Nephron progenitor cell (in vitro differentiated cells): ENCODE measurements at regions not wholly inside any gene's neighbourhood (a gene's known extent, or its start where the extent isn't known, plus 50 kb on each side); places are given as distances from the start of the nearest gene placed in this dataset.

Source experiments
- DNase-seq: peaks from one replicate; pipeline ENCODE4 v3.0.0; 2021
- H3K27ac Mint-ChIP-seq: 2 replicates; pipeline ENCODE4 v1.8.0; 2021; ENCODE audit warnings: mild to moderate bottlenecking, moderate library complexity, mixed read lengths
- H3K27me3 Mint-ChIP-seq: 2 replicates; pipeline ENCODE4 v1.8.0; 2021; ENCODE audit warnings: mild to moderate bottlenecking, low read depth, mixed read lengths; ENCODE audit not compliant: poor library complexity
- H3K36me3 Mint-ChIP-seq: 2 replicates; pipeline ENCODE4 v1.8.0; 2021; ENCODE audit warnings: low read depth, mixed read lengths
- H3K4me1 Mint-ChIP-seq: 2 replicates; pipeline ENCODE4 v1.8.0; 2021; ENCODE audit warnings: mixed read lengths
- H3K4me3 Mint-ChIP-seq: 2 replicates; pipeline ENCODE4 v1.8.0; 2021; ENCODE audit warnings: mild to moderate bottlenecking, moderate library complexity, mixed read lengths
- H3K9me3 Mint-ChIP-seq: 2 replicates; pipeline ENCODE4 v1.8.0; 2021; ENCODE audit warnings: mild to moderate bottlenecking, moderate library complexity, mixed read lengths
- TF ChIP-seq, protein P1 (sequence below): fragments of 200-600 bp; sonication (generic); IDR thresholded peaks from 2 replicates; pipeline ENCODE4 v1.5.0; 2021; ENCODE audit warnings: antibody characterized with exemption

GRCh38 chr2:206381881-206382280 lies 61.5 kb upstream of the ADAM23 start:
- TF ChIP-seq, protein P1, sequence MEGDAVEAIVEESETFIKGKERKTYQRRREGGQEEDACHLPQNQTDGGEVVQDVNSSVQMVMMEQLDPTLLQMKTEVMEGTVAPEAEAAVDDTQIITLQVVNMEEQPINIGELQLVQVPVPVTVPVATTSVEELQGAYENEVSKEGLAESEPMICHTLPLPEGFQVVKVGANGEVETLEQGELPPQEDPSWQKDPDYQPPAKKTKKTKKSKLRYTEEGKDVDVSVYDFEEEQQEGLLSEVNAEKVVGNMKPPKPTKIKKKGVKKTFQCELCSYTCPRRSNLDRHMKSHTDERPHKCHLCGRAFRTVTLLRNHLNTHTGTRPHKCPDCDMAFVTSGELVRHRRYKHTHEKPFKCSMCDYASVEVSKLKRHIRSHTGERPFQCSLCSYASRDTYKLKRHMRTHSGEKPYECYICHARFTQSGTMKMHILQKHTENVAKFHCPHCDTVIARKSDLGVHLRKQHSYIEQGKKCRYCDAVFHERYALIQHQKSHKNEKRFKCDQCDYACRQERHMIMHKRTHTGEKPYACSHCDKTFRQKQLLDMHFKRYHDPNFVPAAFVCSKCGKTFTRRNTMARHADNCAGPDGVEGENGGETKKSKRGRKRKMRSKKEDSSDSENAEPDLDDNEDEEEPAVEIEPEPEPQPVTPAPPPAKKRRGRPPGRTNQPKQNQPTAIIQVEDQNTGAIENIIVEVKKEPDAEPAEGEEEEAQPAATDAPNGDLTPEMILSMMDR: no peak
- DNase-seq: no peak
- no peaks in the 10 kb centered on the region for H3K4me1 Mint-ChIP-seq
- no peak overlapping the region for H3K4me3 Mint-ChIP-seq
- H3K27ac Mint-ChIP-seq: no peak overlapping the region
- peaks cover under 1% of the 10 kb centered on the region for H3K36me3 Mint-ChIP-seq
- peaks cover 29% of the 10 kb centered on the region for H3K9me3 Mint-ChIP-seq
- no peaks in the 10 kb centered on the region for H3K27me3 Mint-ChIP-seq

GRCh38 chr2:206383669-206384068 lies 59.7 kb upstream of the ADAM23 start:
- H3K27me3 Mint-ChIP-seq: no peaks in the 10 kb centered on the region
- H3K27ac Mint-ChIP-seq: no peak overlapping the region
- H3K36me3 Mint-ChIP-seq: no peaks in the 10 kb centered on the region
- H3K9me3 Mint-ChIP-seq: peaks cover 28% of the 10 kb centered on the region
- H3K4me1 Mint-ChIP-seq: no peaks in the 10 kb centered on the region
- TF ChIP-seq, protein P1: no peak
- DNase-seq: no peak
- H3K4me3 Mint-ChIP-seq: no peak overlapping the region

- H3K27me3 Mint-ChIP-seq: peaks cover 3% of the 10 kb centered on the region
- H3K36me3 Mint-ChIP-seq: no peaks in the 10 kb centered on the region
- TF ChIP-seq, protein P1: no peak
- DNase-seq: no peak
- no peaks in the 10 kb centered on the region for H3K4me1 Mint-ChIP-seq
- H3K27ac Mint-ChIP-seq: no peak overlapping the region
- no peak overlapping the region for H3K4me3 Mint-ChIP-seq
- H3K9me3 Mint-ChIP-seq: peaks cover 19% of the 10 kb centered on the region
Observed at GRCh38 chr2:206387808-206388207, 55.5 kb upstream of the ADAM23 start.

GRCh38 chr2:206388698-206389097 lies 54.6 kb upstream of the ADAM23 start:
- peaks cover 3% of the 10 kb centered on the region for H3K27me3 Mint-ChIP-seq
- no peaks in the 10 kb centered on the region for H3K4me1 Mint-ChIP-seq
- DNase-seq: no peak
- H3K27ac Mint-ChIP-seq: no peak overlapping the region
- no peak overlapping the region for H3K4me3 Mint-ChIP-seq
- TF ChIP-seq, protein P1: no peak
- peaks cover under 1% of the 10 kb centered on the region for H3K36me3 Mint-ChIP-seq
- H3K9me3 Mint-ChIP-seq: peaks cover 21% of the 10 kb centered on the region

DNA sequence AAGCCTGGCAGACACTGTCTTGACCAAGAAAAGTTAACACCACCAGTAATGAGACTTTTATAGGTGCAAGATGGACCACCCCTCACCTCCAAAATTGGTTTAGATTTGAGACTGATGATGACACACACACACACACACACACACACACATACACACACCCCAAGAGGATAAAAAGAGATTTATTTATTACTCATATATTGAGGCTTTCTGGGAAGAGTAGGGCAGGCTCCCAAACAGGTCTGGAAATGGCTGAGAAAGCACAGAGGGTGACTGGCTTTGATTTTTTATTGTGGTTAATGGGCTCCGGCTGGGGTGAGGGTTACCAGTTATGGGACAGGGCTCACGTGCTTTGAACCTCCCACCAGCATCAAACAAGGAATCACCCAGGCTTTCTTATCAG lies 54.2 kb upstream of the ADAM23 start:
- no peak overlapping the region for H3K4me3 Mint-ChIP-seq
- H3K36me3 Mint-ChIP-seq: peaks cover 4% of the 10 kb centered on the region
- TF ChIP-seq, protein P1: no peak
- H3K4me1 Mint-ChIP-seq: no peaks in the 10 kb centered on the region
- no peak overlapping the region for H3K27ac Mint-ChIP-seq
- DNase-seq: no peak
- peaks cover 25% of the 10 kb centered on the region for H3K9me3 Mint-ChIP-seq
- peaks cover 6% of the 10 kb centered on the region for H3K27me3 Mint-ChIP-seq

DNA sequence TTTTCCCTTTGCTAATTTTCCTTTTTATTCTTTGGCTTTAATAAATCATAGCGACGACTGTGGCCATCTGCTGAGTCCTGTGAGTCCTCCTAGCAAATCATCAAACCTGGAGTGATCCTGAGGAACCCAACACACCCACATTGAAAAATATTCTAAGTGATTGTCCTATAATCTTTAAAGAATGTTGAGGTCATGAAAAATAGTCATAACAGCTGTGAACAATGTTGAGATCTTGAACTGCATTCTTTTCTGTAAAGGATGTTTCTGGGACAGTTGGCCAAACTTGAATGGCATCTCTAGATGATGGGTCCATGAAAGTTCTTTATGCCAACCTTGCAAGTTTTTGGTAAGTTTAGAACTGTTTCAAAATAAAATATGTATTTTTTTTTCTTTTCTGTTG lies 53.2 kb upstream of the ADAM23 start:
- peaks cover 9% of the 10 kb centered on the region for H3K36me3 Mint-ChIP-seq
- TF ChIP-seq, protein P1: no peak
- peaks cover 23% of the 10 kb centered on the region for H3K9me3 Mint-ChIP-seq
- peaks cover 6% of the 10 kb centered on the region for H3K27me3 Mint-ChIP-seq
- H3K27ac Mint-ChIP-seq: no peak overlapping the region
- no peak for DNase-seq
- H3K4me1 Mint-ChIP-seq: no peaks in the 10 kb centered on the region
- H3K4me3 Mint-ChIP-seq: no peak overlapping the region
